Smooth muscle cell (in vitro differentiated cells): ENCODE measurements at regions not wholly inside any gene's neighbourhood (a gene's known extent, or its start where the extent isn't known, plus 50 kb on each side); places are given as distances from the start of the nearest gene placed in this dataset.

Source experiments
- DNase-seq: peaks from one replicate; lab custom pipeline; 2025; ENCODE audit not compliant: unreplicated experiment; lab: John Stamatoyannopoulos, UW
- H2AFZ ChIP-seq: fragments of 200-600 bp; sonication (generic); 2 replicates; pipeline ENCODE4 v1.6.0; 2016; ENCODE audit warnings: antibody characterized with exemption, low read depth, mild to moderate bottlenecking
- H3F3A ChIP-seq: fragments of 200-600 bp; sonication (generic); 2 replicates; pipeline ENCODE4 v1.6.0; 2017; ENCODE audit warnings: antibody characterized with exemption, low read depth
- H3K27ac ChIP-seq: fragments of 200-600 bp; sonication (generic); 2 replicates; pipeline ENCODE4 v1.5.1; 2016; ENCODE audit warnings: low read depth, mild to moderate bottlenecking
- H3K27me3 ChIP-seq: fragments of 200-600 bp; sonication (generic); 2 replicates; pipeline ENCODE4 v1.6.1; 2016; ENCODE audit warnings: low read depth, mild to moderate bottlenecking
- H3K36me3 ChIP-seq: fragments of 200-600 bp; sonication (generic); 2 replicates; pipeline ENCODE4 v1.5.1; 2016; ENCODE audit warnings: low read depth
- H3K4me1 ChIP-seq: fragments of 200-600 bp; sonication (generic); 2 replicates; pipeline ENCODE4 v1.5.1; 2016; ENCODE audit warnings: low read depth
- H3K4me2 ChIP-seq: fragments of 200-600 bp; sonication (generic); 2 replicates; pipeline ENCODE4 v1.6.0; 2016; ENCODE audit warnings: mild to moderate bottlenecking
- H3K4me3 ChIP-seq: fragments of 200-600 bp; sonication (generic); 2 replicates; pipeline ENCODE4 v1.5.1; 2016; ENCODE audit warnings: mild to moderate bottlenecking
- H3K79me2 ChIP-seq: fragments of 200-600 bp; sonication (generic); 2 replicates; pipeline ENCODE4 v1.6.0; 2016; ENCODE audit warnings: low read depth, mild to moderate bottlenecking
- H3K9ac ChIP-seq: fragments of 200-600 bp; sonication (generic); 2 replicates; pipeline ENCODE4 v1.6.0; 2016; ENCODE audit warnings: low read depth
- H3K9me3 ChIP-seq: fragments of 200-600 bp; sonication (generic); replicated peaks from 2 replicates; pipeline ENCODE4 v1.5.1; 2016; ENCODE audit warnings: low read depth
- H4K20me1 ChIP-seq: fragments of 200-600 bp; sonication (generic); 2 replicates; pipeline ENCODE4 v1.6.0; 2016; ENCODE audit warnings: low read depth
- CTCF ChIP-seq: fragments of 200-600 bp; sonication (generic); IDR thresholded peaks from 2 replicates; pipeline ENCODE4 v1.5.1; 2017; ENCODE audit warnings: borderline replicate concordance, mild to moderate bottlenecking, antibody characterized with exemption; ENCODE audit not compliant: insufficient read depth, poor library complexity, severe bottlenecking
- WGBS: methylation state at CpG from one replicate; pipeline ENCODE4 v1.1.7; 2016; ENCODE audit warnings: low lambda C conversion rate; 5-methylcytosine and 5-hydroxymethylcytosine counted together

GRCh38 chr12:24244801-24245200, 295.3 kb upstream of the SOX5 start:
- no peak for TF ChIP-seq CTCF
- DNase-seq = no peak
- Histone ChIP-seq H4K20me1 (no peaks in the 10 kb centered on the region), H3K27me3 (no peaks in the 10 kb centered on the region), H3K9me3 (no peaks in the 10 kb centered on the region), H3K36me3 (no peaks in the 10 kb centered on the region), H3K4me1 (peaks cover 9% of the 10 kb centered on the region), H3K79me2 (peaks cover 3% of the 10 kb centered on the region), H2AFZ (no peak overlapping the region), H3F3A (no peaks in the 10 kb centered on the region), H3K9ac (no peak overlapping the region), H3K4me2 (no peak overlapping the region), H3K4me3 (no peak overlapping the region), H3K27ac (no peak overlapping the region)
- WGBS = 75% methylated on average over 3 of the region's 3 CpGs

- no peak for DNase-seq
- Histone ChIP-seq H3K9ac (no peak overlapping the region), H3K4me2 (no peak overlapping the region), H3K79me2 (peaks cover 3% of the 10 kb centered on the region), H3K27ac (no peak overlapping the region), H4K20me1 (no peaks in the 10 kb centered on the region), H2AFZ (no peak overlapping the region), H3K4me1 (peaks cover 9% of the 10 kb centered on the region), H3F3A (no peaks in the 10 kb centered on the region), H3K4me3 (no peak overlapping the region), H3K9me3 (no peaks in the 10 kb centered on the region), H3K36me3 (no peaks in the 10 kb centered on the region), H3K27me3 (no peaks in the 10 kb centered on the region)
- TF ChIP-seq CTCF = no peak
- 93% methylated on average over 4 of the region's 4 CpGs for WGBS
Measured at GRCh38 chr12:24244231-24244630, 294.8 kb upstream of the SOX5 start.

- Histone ChIP-seq H3K4me3 (no peak overlapping the region), H3K9ac (no peak overlapping the region), H3K27me3 (no peaks in the 10 kb centered on the region), H2AFZ (no peak overlapping the region), H4K20me1 (no peaks in the 10 kb centered on the region), H3K9me3 (no peaks in the 10 kb centered on the region), H3K4me2 (no peak overlapping the region), H3F3A (no peaks in the 10 kb centered on the region), H3K36me3 (no peaks in the 10 kb centered on the region), H3K27ac (no peak overlapping the region), H3K4me1 (peaks cover 9% of the 10 kb centered on the region), H3K79me2 (peaks cover 3% of the 10 kb centered on the region)
- TF ChIP-seq CTCF = no peak
- 93% methylated on average over 1 of the region's 1 CpG for WGBS
- DNase-seq = no peak
Measured at GRCh38 chr12:24240707-24241106, 291.2 kb upstream of the SOX5 start.

GRCh38 chr12:24233519-24234246, 284.2 kb upstream of the SOX5 start:
- no peaks in the 10 kb centered on the region for H3K79me2 ChIP-seq
- no peaks in the 10 kb centered on the region for H3K27me3 ChIP-seq
- H3K4me1 ChIP-seq = peaks cover 20% of the 10 kb centered on the region
- H3K4me2 ChIP-seq = no peak overlapping the region
- no peaks in the 10 kb centered on the region for H3F3A ChIP-seq
- no peaks in the 10 kb centered on the region for H3K36me3 ChIP-seq
- H3K9ac ChIP-seq = no peak overlapping the region
- no peaks in the 10 kb centered on the region for H3K9me3 ChIP-seq
- TF ChIP-seq CTCF = no peak
- no peaks in the 10 kb centered on the region for H4K20me1 ChIP-seq
- H2AFZ ChIP-seq = no peak overlapping the region
- no peak for DNase-seq
- no peak overlapping the region for H3K27ac ChIP-seq
- no peak overlapping the region for H3K4me3 ChIP-seq
- 95% methylated on average over 7 of the region's 7 CpGs for WGBS
